Jurkat, Clone E6-1 (cell line): ENCODE measurements at regions not wholly inside any gene's neighbourhood (a gene's known extent, or its start where the extent isn't known, plus 50 kb on each side); places are given as distances from the start of the nearest gene placed in this dataset.
"Not testable (repeated sequence)": the region's sequence is repeated elsewhere in the genome, so short reads cannot be mapped to it uniquely, and the experiment has no call there.

Source experiments
- DNase-seq: peaks from one replicate; pipeline ENCODE4 v3.0.0-alpha.2; 2011; ENCODE audit warnings: low read depth, low spot score
- H3K4me3 ChIP-seq: 2 replicates; pipeline ENCODE4 v1.5.1; 2011; ENCODE audit warnings: mild to moderate bottlenecking, low read length, control low read depth, moderate library complexity

DNA sequence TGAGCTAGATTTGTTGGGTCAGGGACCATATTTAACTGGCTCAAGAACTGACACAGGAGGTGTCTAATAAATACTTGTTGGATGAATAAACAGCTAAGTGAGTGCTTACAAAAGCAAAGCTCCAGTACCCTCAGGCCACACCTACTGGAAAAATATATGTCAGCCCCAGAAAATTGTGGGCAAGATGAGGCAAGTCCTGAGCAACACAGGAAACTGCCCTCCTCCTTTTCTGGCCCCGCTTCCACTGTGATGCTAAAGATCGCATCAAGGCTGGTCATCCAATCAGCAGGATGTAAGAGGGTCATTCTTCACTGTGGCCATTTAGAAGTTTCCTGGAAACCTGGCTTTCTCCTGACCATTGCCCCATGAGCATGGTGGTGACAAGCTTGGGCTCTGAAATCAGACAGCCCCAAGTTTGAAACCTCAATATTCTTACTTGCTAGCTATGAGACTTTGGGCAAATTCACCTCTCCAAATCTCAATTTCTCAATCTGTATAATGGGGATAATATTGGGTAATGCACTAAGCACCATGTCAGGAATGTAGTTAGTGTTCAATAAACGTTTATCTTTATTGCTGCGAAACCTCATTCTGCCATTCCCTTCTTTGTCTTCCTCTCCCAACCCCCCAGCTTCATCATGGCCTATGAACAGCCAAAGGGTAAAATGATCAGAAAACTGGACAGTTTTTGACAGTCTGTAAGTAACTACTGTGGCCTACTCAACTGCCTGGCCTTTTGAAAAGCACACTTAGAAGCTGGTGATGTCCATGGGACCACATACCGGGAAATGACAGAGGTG is 139.3 kb upstream of the PZP start:
- DNase-seq, result no peak
- no peak overlapping the region for H3K4me3 ChIP-seq

DNA sequence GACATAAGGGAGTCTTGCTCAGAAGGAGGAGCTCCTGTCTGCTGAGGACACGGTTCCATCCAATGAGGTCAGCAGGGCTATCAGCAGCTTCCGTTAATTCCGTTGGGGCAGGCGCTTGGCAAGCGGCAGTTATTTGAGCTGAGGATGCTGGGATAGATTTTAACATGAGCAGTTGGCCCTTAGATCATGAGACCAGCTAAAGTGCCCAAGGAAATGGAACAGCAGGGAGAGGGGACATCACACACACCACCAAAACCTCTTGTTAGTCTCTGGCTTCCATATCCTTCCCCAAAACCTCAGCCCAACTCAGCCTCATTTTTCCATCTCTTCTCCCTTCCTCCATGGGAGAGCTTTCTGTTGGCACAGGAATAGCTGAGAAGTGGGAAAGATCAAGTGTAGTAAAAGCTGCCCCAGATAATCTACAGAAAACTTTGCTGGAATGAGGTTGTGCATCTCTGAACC is 138.7 kb upstream of the PZP start:
- no peak for DNase-seq
- no peak overlapping the region for H3K4me3 ChIP-seq

DNA sequence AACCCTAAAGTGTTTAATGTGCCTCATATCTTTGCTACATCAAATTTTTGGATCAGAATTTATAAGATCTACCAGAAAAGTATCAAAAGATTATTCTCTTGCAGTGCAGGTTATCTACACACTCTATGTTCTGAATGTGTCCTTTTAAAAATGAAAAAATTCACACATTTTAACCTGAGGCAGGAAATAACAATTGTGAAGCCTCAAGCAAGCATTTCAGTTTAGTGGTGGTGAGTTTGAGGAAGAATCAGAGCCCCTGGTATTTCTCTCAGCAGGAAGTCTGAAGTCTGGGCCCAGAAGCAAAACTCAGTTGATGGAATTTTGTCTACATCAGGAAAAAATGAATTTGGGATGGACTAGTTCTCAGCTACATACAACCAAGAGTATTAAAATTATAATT is 137.0 kb upstream of the PZP start:
- no peak overlapping the region for H3K4me3 ChIP-seq
- DNase-seq, result no peak

DNA sequence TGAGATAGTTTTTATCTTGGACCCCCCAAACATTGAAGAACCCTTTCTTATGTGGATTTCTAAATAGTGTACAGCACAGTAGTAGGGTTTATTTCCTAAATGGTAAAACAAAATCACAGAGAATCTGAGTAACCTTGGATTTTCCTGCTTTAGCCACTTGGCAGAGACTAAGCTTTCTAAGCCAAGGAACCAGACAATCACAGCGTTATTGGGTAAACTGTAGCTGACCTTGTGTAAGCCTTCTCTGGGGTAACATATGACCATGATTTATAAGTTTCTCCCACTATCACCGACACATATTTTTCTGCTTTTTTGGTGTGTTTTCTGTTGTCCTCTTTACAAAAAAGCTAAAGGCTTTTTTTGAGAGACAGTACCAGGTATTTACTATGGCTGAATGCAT is 136.3 kb upstream of the PZP start:
- DNase-seq, result no peak
- H3K4me3 ChIP-seq, result no peak overlapping the region

DNA sequence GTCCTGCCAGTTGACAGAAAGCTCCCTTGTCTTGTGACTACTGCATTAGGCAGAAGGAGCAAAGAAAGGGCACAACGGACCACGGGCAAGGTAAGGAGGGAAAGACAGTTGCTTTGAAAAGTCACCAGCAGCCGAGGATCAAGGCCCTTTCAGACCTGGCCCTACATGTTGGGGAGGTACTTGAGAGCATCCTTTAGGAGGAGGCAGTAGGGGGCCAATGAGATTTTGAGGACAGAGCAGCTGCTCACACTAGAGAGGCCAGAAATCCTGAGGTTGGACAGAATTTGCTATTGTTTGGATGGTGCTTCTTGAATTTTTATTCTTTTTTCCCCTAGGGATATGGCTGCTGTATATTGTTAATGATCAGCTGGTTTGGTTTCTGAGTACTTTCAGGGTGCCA is 135.5 kb upstream of the PZP start:
- H3K4me3 ChIP-seq, result no peak overlapping the region
- DNase-seq, result no peak

DNA sequence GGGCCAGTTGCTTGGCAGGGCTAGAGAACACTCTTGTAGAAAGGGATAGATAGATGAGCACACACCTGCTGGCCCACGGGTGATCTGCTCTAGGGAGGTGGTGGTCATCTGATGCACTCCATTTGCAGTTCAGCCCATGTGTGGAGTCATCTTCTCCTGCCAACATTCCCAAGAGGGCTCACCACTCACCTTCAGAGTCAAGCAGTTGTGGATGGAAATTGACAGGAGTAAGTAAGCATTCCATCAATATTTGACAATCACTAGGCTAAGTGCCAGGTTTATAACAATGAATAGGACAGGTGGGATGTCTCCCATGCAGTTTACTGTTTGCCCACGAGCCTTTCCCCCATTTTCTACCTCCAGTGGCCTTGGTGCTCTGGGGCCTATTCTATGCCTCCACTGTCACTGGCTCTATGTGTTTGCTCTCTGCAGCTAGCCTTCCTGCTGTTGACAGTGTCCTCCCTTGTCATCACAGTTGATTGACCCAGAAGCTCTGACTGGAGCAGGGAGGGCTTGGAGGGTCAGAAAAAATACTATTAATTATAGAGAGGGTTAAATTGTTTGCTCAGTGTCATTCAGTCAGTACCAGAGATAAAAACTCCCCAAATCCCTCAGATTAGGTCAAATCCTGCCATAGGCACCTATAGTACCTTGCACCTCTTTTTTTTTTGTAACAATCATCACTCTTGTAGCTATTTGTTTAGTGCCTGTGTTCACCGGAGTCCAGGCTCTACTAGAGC is 134.6 kb upstream of the PZP start:
- DNase-seq, result no peak
- H3K4me3 ChIP-seq, result no peak overlapping the region

DNA sequence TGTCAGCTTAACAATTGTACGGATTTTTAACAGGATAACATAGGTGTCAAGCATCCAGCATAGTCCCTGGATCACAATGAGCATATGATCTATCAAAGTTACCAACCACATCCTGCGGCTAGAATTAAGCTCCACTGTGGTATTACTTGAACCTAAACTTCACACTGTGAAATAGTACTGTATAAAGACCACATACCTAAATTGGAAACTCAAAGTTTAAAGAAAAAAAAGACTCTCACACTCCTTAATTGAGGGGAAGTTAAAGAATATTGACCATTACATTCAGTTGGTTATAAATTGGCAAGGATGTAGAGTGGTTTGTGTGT is 133.0 kb upstream of the PZP start:
- DNase-seq, result peak; percentile 51
- no peak overlapping the region for H3K4me3 ChIP-seq

DNA sequence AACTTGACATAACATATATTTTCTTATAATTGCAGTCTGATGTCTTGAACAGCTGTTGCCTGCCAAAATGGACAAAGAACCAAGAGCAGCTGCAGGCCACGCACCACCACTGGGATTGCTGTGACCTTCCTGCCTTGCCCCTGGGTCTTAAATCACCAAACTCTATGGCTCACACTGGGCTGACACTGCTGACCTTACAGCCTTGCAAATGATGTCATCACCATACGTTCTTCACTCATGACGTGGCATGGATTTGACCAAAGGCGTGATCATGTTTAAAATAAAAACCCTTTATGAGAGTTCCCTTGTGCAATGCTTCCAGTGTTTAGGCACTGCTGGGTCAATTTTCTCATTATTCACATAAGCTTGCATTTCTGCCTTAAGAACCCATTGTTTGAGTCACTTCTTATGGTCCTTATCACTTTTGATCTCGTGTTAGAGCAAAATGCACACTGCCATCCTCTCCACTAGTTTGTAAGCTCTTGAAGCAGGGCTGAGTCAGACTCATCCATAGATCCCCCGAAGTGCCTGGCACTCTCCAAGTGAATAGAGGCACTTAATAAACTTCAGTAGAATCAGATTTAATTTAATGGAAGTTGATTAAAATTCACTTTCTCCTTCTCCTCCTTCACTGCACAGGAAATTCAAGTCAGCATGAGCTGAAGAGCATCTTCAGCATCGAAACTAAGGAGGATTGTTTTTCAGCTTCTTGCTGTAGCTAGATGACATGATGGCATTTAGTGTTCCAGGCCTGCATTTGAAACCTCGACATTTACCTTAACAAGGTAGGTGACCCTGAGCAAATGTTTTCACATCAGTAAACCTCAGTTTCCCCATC is 132.4 kb upstream of the PZP start:
- no peak for DNase-seq
- H3K4me3 ChIP-seq, result no peak overlapping the region

DNA sequence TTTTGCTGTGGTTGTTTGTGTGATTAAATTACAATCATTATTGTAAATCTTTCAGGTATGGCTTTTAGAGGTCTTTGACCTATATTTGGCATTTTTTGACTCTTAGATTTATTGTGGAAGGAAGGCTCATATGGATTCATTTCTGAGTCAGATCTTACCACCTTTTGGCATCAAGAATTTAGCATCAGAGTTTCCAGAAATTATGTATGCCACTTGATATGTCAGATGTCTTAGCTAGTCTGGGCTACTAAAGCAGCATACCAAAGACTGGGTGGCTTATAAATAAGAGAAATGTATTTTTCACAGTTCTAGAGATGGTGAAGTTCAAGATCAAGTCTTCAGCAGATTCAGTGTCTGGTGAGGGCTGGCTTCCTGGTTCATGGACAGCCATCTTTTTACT is 129.5 kb upstream of the PZP start:
- H3K4me3 ChIP-seq, result no peak overlapping the region
- DNase-seq, result no peak

DNA sequence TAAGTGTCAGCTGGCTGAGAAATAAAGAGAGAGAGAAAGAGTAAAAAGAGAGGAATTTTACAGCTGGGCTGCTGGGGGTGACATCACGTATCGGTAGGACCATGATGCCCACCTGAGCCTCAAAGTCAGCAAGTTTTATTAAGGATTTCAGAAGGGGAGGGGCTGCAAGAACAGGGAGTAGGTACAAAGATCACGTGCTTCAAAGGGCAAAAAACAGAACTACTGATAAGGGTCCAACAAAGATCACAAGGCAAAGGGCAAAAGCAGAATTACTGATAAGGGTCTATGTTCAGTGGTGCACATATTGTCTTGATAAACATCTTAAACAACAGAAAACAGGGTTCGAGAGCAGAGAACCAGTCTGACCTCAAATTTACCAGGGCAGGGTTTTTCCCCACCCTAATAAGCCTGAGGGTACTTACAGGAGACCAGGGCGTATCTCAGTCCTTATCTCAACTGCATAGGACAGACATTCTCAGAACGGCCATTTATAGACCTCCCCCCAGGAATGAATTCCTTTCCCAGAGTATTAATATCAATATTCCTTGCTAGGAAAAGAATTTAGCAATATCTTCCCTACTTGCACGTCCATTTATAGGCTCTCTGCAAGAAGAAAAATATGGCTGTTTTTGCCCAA is 128.3 kb upstream of the PZP start:
- H3K4me3 ChIP-seq, DNase-seq: not testable (repeated sequence)

DNA sequence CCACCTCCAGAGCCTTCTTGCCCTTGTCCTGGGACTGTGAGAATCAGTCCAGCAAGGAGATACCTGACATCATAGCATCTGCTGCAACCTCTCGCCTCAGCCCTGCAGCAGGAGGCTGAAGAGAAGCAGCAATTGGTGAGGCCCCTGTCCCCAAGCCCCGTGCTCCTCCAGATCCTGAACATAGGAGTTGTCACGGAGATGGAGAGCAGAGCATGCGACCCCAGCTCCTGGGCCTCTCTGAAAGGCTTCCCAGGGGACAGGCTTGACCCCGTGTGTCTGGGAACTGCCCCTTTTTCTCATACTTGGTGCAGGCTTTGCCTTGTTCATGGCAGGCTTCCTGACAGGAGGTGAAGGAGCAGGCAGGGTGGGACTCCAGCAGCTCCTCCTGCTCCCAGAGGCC is 127.7 kb upstream of the PZP start:
- no peak for DNase-seq
- H3K4me3 ChIP-seq, result no peak overlapping the region

DNA sequence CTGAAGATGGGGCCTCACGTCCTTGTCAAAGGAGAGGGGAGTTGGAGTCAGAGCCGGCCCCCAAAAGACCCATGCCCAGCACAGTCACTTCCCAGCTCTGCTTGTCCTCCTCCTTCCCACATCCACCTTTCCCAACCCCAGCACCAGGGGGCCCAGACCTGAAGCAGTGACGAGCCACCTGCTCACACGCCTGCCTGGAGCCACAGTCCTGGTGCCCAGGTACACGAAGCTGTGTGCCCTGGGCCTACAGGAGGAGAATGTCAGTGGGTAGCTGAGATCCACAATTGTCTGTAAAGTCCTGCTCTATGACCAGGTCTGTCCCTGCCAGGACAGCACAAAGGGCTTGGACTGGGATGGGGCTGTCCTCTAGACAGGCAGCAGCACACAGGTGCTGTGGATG is 126.8 kb upstream of the PZP start:
- H3K4me3 ChIP-seq, result no peak overlapping the region
- no peak for DNase-seq

DNA sequence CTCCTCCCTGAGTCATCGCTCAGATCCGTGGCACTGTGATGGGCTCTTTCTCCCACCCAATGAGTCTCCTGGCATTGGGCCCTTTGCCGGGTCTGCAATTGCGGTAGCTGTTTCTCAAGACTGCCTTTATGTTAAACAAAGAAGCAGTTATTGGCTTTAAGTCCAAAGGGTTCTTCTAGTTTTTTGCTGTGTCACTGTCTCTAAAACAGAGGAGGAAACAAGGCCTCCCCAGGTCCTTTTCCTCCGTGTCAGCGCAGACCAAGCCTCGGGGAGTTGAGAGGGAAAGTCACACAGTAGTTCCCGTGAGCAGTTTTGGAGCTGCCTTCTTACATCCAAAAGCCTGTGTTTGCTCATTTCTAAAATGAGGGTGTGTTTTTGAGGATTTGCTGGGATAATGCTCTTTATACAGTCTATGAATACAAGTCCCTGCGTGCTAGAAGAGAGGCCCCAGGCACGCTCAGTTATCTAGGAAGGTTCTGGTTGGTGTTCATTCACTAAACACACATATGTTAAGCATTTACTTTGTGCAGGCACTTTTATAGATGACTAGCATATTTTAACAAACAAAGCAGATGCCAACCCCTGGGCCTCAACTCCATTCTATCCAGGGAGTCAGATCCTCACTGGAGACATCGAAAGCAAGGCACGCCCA is 126.0 kb upstream of the PZP start:
- H3K4me3 ChIP-seq, result no peak overlapping the region
- no peak for DNase-seq

DNA sequence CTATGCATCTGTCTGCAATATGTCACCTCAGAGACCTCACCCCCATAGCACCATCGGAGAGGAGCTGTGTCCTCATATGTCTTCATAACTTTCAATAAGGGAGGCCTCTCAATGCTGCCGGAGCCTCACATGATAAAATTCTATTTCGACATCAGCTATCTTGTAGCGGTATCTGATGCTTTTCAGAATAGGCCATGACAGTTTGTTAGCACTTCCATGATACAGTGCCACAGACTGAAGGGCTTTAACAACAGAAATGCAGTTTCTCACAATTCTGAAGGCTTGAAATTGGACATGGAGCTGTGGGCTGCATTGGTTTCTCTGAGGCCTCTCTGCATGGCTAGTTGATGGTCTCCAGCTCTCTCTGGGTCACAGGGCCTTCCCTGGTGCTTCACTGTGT is 125.0 kb upstream of the PZP start:
- DNase-seq, result no peak
- no peak overlapping the region for H3K4me3 ChIP-seq

DNA sequence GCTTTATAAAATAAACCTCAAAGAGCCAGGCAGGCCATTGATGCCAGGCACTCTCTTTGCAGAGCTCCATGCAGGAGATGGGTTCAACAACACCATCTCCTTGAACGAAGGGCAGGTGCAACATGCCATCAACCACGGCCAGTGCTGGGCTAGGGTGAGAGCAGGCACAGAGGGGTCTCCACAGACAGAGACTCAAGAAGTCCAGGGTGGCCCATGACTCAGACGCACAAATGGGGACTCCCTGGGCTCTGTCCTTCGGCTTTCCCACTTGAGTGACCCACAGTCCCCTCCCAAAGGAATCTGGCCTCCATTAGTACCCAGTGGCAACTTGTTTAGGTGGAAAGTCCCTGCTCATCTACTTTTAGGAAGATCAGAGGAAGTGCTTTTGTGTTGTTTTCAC is 124.4 kb upstream of the PZP start:
- no peak overlapping the region for H3K4me3 ChIP-seq
- no peak for DNase-seq

DNA sequence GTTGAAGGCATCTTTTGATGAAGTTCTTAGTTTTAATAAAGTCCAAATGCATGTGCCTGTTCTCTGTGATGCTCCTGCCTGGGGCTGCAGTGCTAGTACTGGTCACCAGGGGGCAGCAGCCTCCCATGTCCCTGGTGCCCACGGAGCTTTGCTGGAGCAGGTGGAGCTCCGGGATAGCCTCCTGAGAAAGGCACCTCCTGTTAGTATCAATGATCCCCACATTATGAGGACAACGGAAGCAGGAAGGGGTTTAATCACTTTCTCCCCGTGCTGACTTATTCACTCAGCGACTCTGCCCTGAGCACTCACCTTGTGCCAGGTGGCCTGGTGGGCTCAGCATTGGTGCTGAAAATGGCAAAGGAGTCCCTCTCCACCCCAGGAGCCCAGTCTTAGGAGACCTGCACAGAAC is 123.0 kb upstream of the PZP start:
- H3K4me3 ChIP-seq, result no peak overlapping the region
- DNase-seq, result peak; percentile 25

DNA sequence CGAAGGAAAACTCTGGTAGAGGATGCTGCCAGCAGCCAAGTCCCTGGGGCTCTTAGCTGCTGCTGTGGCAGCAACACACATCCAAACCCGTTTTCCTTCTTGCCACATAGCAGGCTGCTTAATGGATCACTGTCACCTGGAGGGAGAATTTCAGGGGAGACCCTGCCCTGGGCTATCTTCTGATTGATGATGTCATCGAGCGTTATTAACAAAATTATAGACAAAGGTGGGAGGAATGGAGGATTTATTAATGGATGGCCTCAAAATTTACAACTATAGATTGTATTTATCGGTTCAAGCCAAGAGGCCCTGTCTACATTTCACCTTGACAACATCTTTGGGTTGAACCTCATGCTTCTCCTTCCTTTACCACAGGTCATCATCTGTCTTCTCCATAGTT is 120.8 kb upstream of the PZP start:
- H3K4me3 ChIP-seq, result no peak overlapping the region
- DNase-seq, result no peak

DNA sequence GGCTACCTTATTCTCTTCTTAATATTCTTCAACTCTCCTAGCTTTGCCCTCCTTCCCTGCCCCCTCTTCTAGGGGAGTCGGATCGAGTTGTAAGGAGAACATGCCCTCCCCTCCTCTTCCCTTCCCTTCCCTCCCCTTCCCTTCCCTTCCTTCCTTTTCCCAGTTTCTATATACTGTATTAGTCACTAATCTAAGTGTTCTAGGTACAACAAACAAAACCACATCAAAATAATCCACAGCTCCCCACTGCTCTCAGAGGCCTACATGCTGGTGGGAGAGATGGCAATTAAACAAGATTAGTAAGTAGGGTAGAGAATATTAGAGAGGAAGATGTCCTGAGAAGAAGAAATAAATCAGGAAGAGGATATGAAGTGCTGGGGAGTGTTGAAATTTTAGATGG is 119.9 kb upstream of the PZP start:
- peak; percentile 39 for DNase-seq
- H3K4me3 ChIP-seq, result no peak overlapping the region

DNA sequence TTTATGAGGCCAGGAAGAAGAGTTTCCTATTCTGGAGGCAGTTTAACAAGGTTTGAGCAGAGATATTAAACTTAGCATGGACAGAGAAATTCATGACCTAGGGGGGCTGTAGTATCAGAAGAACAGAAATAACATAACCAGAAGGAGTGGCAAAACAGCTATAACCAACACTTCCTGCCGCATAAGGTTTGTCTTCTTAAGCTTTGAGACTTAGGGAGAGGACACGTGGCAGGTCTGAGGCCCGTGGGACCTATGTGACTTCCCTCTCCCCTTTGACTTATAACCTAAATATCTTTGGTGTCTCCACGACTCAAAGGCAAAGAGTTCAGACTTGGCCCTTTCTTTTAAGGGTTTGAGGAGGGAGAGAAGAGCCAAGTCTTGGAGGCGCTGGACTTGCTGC is 119.1 kb upstream of the PZP start:
- peak; percentile 39 for DNase-seq
- H3K4me3 ChIP-seq, result no peak overlapping the region
